OCI-LY1 (cell line): ENCODE measurements at regions not wholly inside any gene's neighbourhood (a gene's known extent, or its start where the extent isn't known, plus 50 kb on each side); places are given as distances from the start of the nearest gene placed in this dataset.

ENCODE experiments used
- H2AFZ ChIP-seq: fragments of 200-600 bp; sonication (generic), shearing (Covaris generic); 2 replicates; pipeline ENCODE4 v1.6.0; 2014; ENCODE audit warnings: antibody characterized with exemption, mild to moderate bottlenecking, low read length
- H3F3A ChIP-seq: fragments of 200-600 bp; sonication (generic), shearing (Covaris generic); 2 replicates; pipeline ENCODE4 v1.6.0; 2014; ENCODE audit warnings: mild to moderate bottlenecking, antibody characterized with exemption, low read length, moderate library complexity; ENCODE audit not compliant: insufficient read depth
- H3K27ac ChIP-seq: fragments of 200-600 bp; sonication (generic); 2 replicates; pipeline ENCODE4 v1.5.1; 2014; ENCODE audit warnings: low read length, mixed run types, mild to moderate bottlenecking, low read depth; ENCODE audit not compliant: poor library complexity, severe bottlenecking
- H3K27me3 ChIP-seq: fragments of 200-600 bp; sonication (generic); 2 replicates; pipeline ENCODE4 v1.6.0; 2014; ENCODE audit warnings: antibody characterized with exemption, mild to moderate bottlenecking, low read length, moderate library complexity; ENCODE audit not compliant: insufficient read depth
- H3K36me3 ChIP-seq: fragments of 200-600 bp; sonication (generic); 2 replicates; pipeline ENCODE4 v1.6.1; 2014; ENCODE audit warnings: mild to moderate bottlenecking, antibody characterized with exemption, low read length, moderate library complexity, mixed read lengths; ENCODE audit not compliant: insufficient read depth
- H3K4me1 ChIP-seq: fragments of 200-600 bp; sonication (generic); 2 replicates; pipeline ENCODE4 v1.5.1; 2014; ENCODE audit warnings: mild to moderate bottlenecking, low read length, moderate library complexity; ENCODE audit not compliant: insufficient read depth, severe bottlenecking
- H3K4me2 ChIP-seq: fragments of 200-600 bp; sonication (generic), shearing (Covaris generic); 2 replicates; pipeline ENCODE4 v1.6.1; 2014; ENCODE audit warnings: low read length
- H3K4me3 ChIP-seq: fragments of 200-600 bp; sonication (generic); 2 replicates; pipeline ENCODE4 v1.5.1; 2014; ENCODE audit warnings: low read length, low read depth, mild to moderate bottlenecking, mixed read lengths; ENCODE audit not compliant: poor library complexity, severe bottlenecking
- H3K79me2 ChIP-seq: fragments of 200-600 bp; shearing (Covaris generic); 2 replicates; pipeline ENCODE4 v1.6.1; 2016; ENCODE audit warnings: mixed run types, low read length, mixed read lengths; ENCODE audit not compliant: insufficient read depth
- H3K9ac ChIP-seq: fragments of 200-600 bp; sonication (generic), shearing (Covaris generic); 2 replicates; pipeline ENCODE4 v1.6.1; 2014; ENCODE audit warnings: mild to moderate bottlenecking, low read length, mixed read lengths
- H3K9me2 ChIP-seq: fragments of 200-600 bp; sonication (generic), shearing (Covaris generic); 2 replicates; pipeline ENCODE4 v1.6.1; 2014; ENCODE audit warnings: low read depth, mild to moderate bottlenecking, low read length, mixed read lengths
- H3K9me3 ChIP-seq: fragments of 200-600 bp; shearing (Covaris generic); 2 replicates; pipeline ENCODE4 v1.6.1; 2014; ENCODE audit warnings: low read length, mixed read lengths
- H4K20me1 ChIP-seq: fragments of 200-600 bp; sonication (generic), shearing (Covaris generic); 2 replicates; pipeline ENCODE4 v1.6.0; 2016; ENCODE audit warnings: mild to moderate bottlenecking, low read length; ENCODE audit not compliant: insufficient read depth
- EZH2 ChIP-seq: fragments of 200-600 bp; sonication (generic), shearing (Covaris generic); IDR thresholded peaks from 2 replicates; pipeline ENCODE4 v1.8.0; 2017; ENCODE audit warnings: borderline replicate concordance, mixed run types, mild to moderate bottlenecking, antibody characterized with exemption, low read length, moderate library complexity, mixed read lengths
- TF ChIP-seq, protein P1 (sequence below): fragments of 200-600 bp; sonication (generic), shearing (Covaris generic); IDR thresholded peaks from 2 replicates; pipeline ENCODE4 v1.5.1; 2017; ENCODE audit warnings: mild to moderate bottlenecking, antibody characterized with exemption, low read length, moderate library complexity, mixed read lengths

- no peaks in the 10 kb centered on the region for H3K27me3 ChIP-seq
- H3K4me2 ChIP-seq = no peak overlapping the region
- no peaks in the 10 kb centered on the region for H4K20me1 ChIP-seq
- H3K9me2 ChIP-seq = no peaks in the 10 kb centered on the region
- H3K4me1 ChIP-seq = no peaks in the 10 kb centered on the region
- H3F3A ChIP-seq = no peaks in the 10 kb centered on the region
- no peak overlapping the region for H3K4me3 ChIP-seq
- no peak overlapping the region for H2AFZ ChIP-seq
- no peak overlapping the region for H3K27ac ChIP-seq
- no peaks in the 10 kb centered on the region for H3K79me2 ChIP-seq
- no peaks in the 10 kb centered on the region for H3K9me3 ChIP-seq
- TF ChIP-seq, protein P1, sequence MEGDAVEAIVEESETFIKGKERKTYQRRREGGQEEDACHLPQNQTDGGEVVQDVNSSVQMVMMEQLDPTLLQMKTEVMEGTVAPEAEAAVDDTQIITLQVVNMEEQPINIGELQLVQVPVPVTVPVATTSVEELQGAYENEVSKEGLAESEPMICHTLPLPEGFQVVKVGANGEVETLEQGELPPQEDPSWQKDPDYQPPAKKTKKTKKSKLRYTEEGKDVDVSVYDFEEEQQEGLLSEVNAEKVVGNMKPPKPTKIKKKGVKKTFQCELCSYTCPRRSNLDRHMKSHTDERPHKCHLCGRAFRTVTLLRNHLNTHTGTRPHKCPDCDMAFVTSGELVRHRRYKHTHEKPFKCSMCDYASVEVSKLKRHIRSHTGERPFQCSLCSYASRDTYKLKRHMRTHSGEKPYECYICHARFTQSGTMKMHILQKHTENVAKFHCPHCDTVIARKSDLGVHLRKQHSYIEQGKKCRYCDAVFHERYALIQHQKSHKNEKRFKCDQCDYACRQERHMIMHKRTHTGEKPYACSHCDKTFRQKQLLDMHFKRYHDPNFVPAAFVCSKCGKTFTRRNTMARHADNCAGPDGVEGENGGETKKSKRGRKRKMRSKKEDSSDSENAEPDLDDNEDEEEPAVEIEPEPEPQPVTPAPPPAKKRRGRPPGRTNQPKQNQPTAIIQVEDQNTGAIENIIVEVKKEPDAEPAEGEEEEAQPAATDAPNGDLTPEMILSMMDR = no peak
- no peak for TF ChIP-seq EZH2
- H3K9ac ChIP-seq = no peak overlapping the region
- no peaks in the 10 kb centered on the region for H3K36me3 ChIP-seq
Measured at GRCh38 chr3:16069149-16069922, 105.1 kb upstream of the GALNT15 start.

GRCh38 chr3:16070707-16071106 lies 103.8 kb upstream of the GALNT15 start:
- no peak overlapping the region for H3K27ac ChIP-seq
- no peak overlapping the region for H2AFZ ChIP-seq
- no peak overlapping the region for H3K4me3 ChIP-seq
- no peak for TF ChIP-seq EZH2
- TF ChIP-seq, protein P1 = no peak
- no peaks in the 10 kb centered on the region for H3K79me2 ChIP-seq
- H4K20me1 ChIP-seq = no peaks in the 10 kb centered on the region
- no peak overlapping the region for H3K4me2 ChIP-seq
- H3K4me1 ChIP-seq = no peaks in the 10 kb centered on the region
- no peak overlapping the region for H3K9ac ChIP-seq
- no peaks in the 10 kb centered on the region for H3K9me2 ChIP-seq
- no peaks in the 10 kb centered on the region for H3K27me3 ChIP-seq
- no peaks in the 10 kb centered on the region for H3K9me3 ChIP-seq
- H3F3A ChIP-seq = no peaks in the 10 kb centered on the region
- H3K36me3 ChIP-seq = no peaks in the 10 kb centered on the region

- Histone ChIP-seq H3K4me3 (no peak overlapping the region), H3K9ac (no peak overlapping the region), H3K9me3 (no peaks in the 10 kb centered on the region), H3K27me3 (no peaks in the 10 kb centered on the region), H2AFZ (no peak overlapping the region), H3K4me1 (no peaks in the 10 kb centered on the region), H3K36me3 (no peaks in the 10 kb centered on the region), H3K27ac (no peak overlapping the region), H4K20me1 (no peaks in the 10 kb centered on the region), H3F3A (no peaks in the 10 kb centered on the region), H3K9me2 (no peaks in the 10 kb centered on the region), H3K79me2 (no peaks in the 10 kb centered on the region), H3K4me2 (no peak overlapping the region)
- TF ChIP-seq, protein P1 = no peak
- no peak for TF ChIP-seq EZH2
Measured at GRCh38 chr3:16071206-16071605, 103.3 kb upstream of the GALNT15 start.
